ENCODE measurements at regions not wholly inside any gene's neighbourhood (a gene's known extent, or its start where the extent isn't known, plus 50 kb on each side); places are given as distances from the start of the nearest gene placed in this dataset.

GRCh38 chr6:11485271-11485670, 52.3 kb upstream of the TMEM170B start:
- no peak overlapping the region for H2AFZ ChIP-seq (ENCODE audit: low read length)
- H4K20me1 ChIP-seq (ENCODE audit: insufficient read depth, low read length) = no peaks in the 10 kb centered on the region
- H3K79me2 ChIP-seq (ENCODE audit: low read length) = no peaks in the 10 kb centered on the region
- no peak for DNase-seq
- H3K9me3 ChIP-seq (replicated peaks; ENCODE audit: insufficient read depth, low read length) = no peaks in the 10 kb centered on the region
- no peaks in the 10 kb centered on the region for H3K9me2 ChIP-seq (replicated peaks; ENCODE audit: insufficient read depth, low read length)
- no peak overlapping the region for H3K4me3 ChIP-seq (ENCODE audit: low read length)
- H3K9ac ChIP-seq (ENCODE audit: low read length) = no peak overlapping the region
- H3K36me3 ChIP-seq (replicated peaks; ENCODE audit: insufficient read depth, low read length) = no peaks in the 10 kb centered on the region
- no peak overlapping the region for H3K4me2 ChIP-seq (ENCODE audit: low read depth, low read length)
- no peak overlapping the region for H3K27ac ChIP-seq (ENCODE audit: low read length)
- H3K4me1 ChIP-seq (ENCODE audit: low read length) = no peaks in the 10 kb centered on the region
- TF ChIP-seq EZH2phosphoT487 (IDR thresholded peaks at IDR 0.05; ENCODE audit: low read length) (no peak), CTCF (IDR thresholded peaks at IDR 0.05; ENCODE audit: low read length) (no peak), EZH2 (optimal IDR thresholded peaks at IDR 0.05; ENCODE audit: low read depth, low read length) (no peak)
- no peaks in the 10 kb centered on the region for H3F3A ChIP-seq (ENCODE audit: insufficient read depth, low read length)
- H3K27me3 ChIP-seq (replicated peaks; ENCODE audit: insufficient read depth, low read length) = no peaks in the 10 kb centered on the region

GRCh38 chr6:11484441-11484840, 53.1 kb upstream of the TMEM170B start:
- Histone ChIP-seq H3K4me1 (ENCODE audit: low read length) (no peaks in the 10 kb centered on the region), H3K9me2 (replicated peaks; ENCODE audit: insufficient read depth, low read length) (no peaks in the 10 kb centered on the region), H2AFZ (ENCODE audit: low read length) (no peak overlapping the region), H3K9ac (ENCODE audit: low read length) (no peak overlapping the region), H3K27me3 (replicated peaks; ENCODE audit: insufficient read depth, low read length) (no peaks in the 10 kb centered on the region), H4K20me1 (ENCODE audit: insufficient read depth, low read length) (no peaks in the 10 kb centered on the region), H3K36me3 (replicated peaks; ENCODE audit: insufficient read depth, low read length) (no peaks in the 10 kb centered on the region), H3K4me2 (ENCODE audit: low read depth, low read length) (no peak overlapping the region), H3K79me2 (ENCODE audit: low read length) (no peaks in the 10 kb centered on the region), H3K27ac (ENCODE audit: low read length) (no peak overlapping the region), H3K9me3 (replicated peaks; ENCODE audit: insufficient read depth, low read length) (no peaks in the 10 kb centered on the region), H3K4me3 (ENCODE audit: low read length) (no peak overlapping the region), H3F3A (ENCODE audit: insufficient read depth, low read length) (no peaks in the 10 kb centered on the region)
- no peak for DNase-seq
- no peak for TF ChIP-seq EZH2 (optimal IDR thresholded peaks at IDR 0.05; ENCODE audit: low read depth, low read length)
- TF ChIP-seq CTCF (IDR thresholded peaks at IDR 0.05; ENCODE audit: low read length) = no peak
- no peak for TF ChIP-seq EZH2phosphoT487 (IDR thresholded peaks at IDR 0.05; ENCODE audit: low read length)

- Histone ChIP-seq H4K20me1 (ENCODE audit: insufficient read depth, low read length) (no peaks in the 10 kb centered on the region), H3K9ac (ENCODE audit: low read length) (no peak overlapping the region), H3K36me3 (replicated peaks; ENCODE audit: insufficient read depth, low read length) (no peaks in the 10 kb centered on the region), H3K79me2 (ENCODE audit: low read length) (no peaks in the 10 kb centered on the region), H2AFZ (ENCODE audit: low read length) (no peak overlapping the region), H3K4me1 (ENCODE audit: low read length) (no peaks in the 10 kb centered on the region), H3K27me3 (replicated peaks; ENCODE audit: insufficient read depth, low read length) (no peaks in the 10 kb centered on the region), H3K4me2 (ENCODE audit: low read depth, low read length) (no peak overlapping the region), H3K27ac (ENCODE audit: low read length) (no peak overlapping the region), H3K4me3 (ENCODE audit: low read length) (no peak overlapping the region), H3F3A (ENCODE audit: insufficient read depth, low read length) (no peaks in the 10 kb centered on the region), H3K9me2 (replicated peaks; ENCODE audit: insufficient read depth, low read length) (no peaks in the 10 kb centered on the region), H3K9me3 (replicated peaks; ENCODE audit: insufficient read depth, low read length) (no peaks in the 10 kb centered on the region)
- DNase-seq = no peak
- TF ChIP-seq CTCF (IDR thresholded peaks at IDR 0.05; ENCODE audit: low read length) (no peak), EZH2 (optimal IDR thresholded peaks at IDR 0.05; ENCODE audit: low read depth, low read length) (no peak), EZH2phosphoT487 (IDR thresholded peaks at IDR 0.05; ENCODE audit: low read length) (no peak)
Measured at GRCh38 chr6:11482616-11483015, 54.9 kb upstream of the TMEM170B start.
